HG02610 (cell line): ENCODE measurements at regions not wholly inside any gene's neighbourhood (a gene's known extent, or its start where the extent isn't known, plus 50 kb on each side); places are given as distances from the start of the nearest gene placed in this dataset.

ENCODE experiments used
- ATAC-seq: cut with Tn5 transposase; IDR thresholded peaks from one replicate; pipeline ENCODE4 v1.9.1; 2021; ENCODE audit warnings: mild to moderate bottlenecking, moderate library complexity; ENCODE audit not compliant: unreplicated experiment

GRCh38 chr22:46064228-46064965 is 85.9 kb upstream of the PPARA start:
- no peak for ATAC-seq

GRCh38 chr22:46064966-46065666 is 85.2 kb upstream of the PPARA start:
- ATAC-seq: no peak

- ATAC-seq: no peak
Observed at GRCh38 chr22:46065691-46066454, 84.5 kb upstream of the PPARA start.

- no peak for ATAC-seq
Observed at GRCh38 chr22:46066691-46067090, 83.6 kb upstream of the PPARA start.

- ATAC-seq: no peak
Observed at GRCh38 chr22:46067159-46068111, 82.9 kb upstream of the PPARA start.

- no peak for ATAC-seq
Observed at GRCh38 chr22:46068181-46068592, 82.1 kb upstream of the PPARA start.

- no peak for ATAC-seq
Observed at GRCh38 chr22:46068593-46069491, 81.5 kb upstream of the PPARA start.

GRCh38 chr22:46069521-46070214 is 80.7 kb upstream of the PPARA start:
- no peak for ATAC-seq

GRCh38 chr22:46070215-46070802 is 80.0 kb upstream of the PPARA start:
- no peak for ATAC-seq

- ATAC-seq: no peak
Observed at GRCh38 chr22:46070803-46071450, 79.4 kb upstream of the PPARA start.

GRCh38 chr22:46071451-46072109 is 78.7 kb upstream of the PPARA start:
- ATAC-seq: no peak

- ATAC-seq: no peak
Observed at GRCh38 chr22:46072110-46072881, 78.0 kb upstream of the PPARA start.

- no peak for ATAC-seq
Observed at GRCh38 chr22:46072981-46073682, 77.2 kb upstream of the PPARA start.

GRCh38 chr22:46073683-46074504 is 76.4 kb upstream of the PPARA start:
- no peak for ATAC-seq

GRCh38 chr22:46074771-46075551 is 75.4 kb upstream of the PPARA start:
- ATAC-seq: no peak
